ENCODE measurements at regions not wholly inside any gene's neighbourhood (a gene's known extent, or its start where the extent isn't known, plus 50 kb on each side); places are given as distances from the start of the nearest gene placed in this dataset.

DNA sequence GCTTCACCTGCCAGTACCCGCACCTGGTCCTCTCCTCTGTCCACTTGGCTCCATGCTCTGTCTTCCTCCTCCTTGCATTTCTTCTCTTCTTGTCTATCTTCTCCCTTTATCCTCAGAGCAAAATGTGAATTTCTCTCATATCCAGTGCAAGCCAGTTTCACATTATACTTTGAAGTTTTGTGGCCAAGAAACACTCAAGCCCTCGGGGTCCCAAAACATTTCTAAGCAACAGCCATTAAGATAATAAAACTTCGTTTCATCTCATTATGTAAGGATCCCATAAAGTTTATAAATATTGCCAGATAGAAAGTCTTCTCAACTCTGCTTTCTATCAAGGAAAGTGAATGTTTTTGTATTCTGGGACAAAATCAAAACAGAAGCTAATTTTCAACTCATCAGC lies 178.8 kb downstream of the SNX18 start:
- DNase-seq (ENCODE audit: extremely low spot score, insufficient read length, low read depth) = no peak
- FAIRE-seq = no peak

DNA sequence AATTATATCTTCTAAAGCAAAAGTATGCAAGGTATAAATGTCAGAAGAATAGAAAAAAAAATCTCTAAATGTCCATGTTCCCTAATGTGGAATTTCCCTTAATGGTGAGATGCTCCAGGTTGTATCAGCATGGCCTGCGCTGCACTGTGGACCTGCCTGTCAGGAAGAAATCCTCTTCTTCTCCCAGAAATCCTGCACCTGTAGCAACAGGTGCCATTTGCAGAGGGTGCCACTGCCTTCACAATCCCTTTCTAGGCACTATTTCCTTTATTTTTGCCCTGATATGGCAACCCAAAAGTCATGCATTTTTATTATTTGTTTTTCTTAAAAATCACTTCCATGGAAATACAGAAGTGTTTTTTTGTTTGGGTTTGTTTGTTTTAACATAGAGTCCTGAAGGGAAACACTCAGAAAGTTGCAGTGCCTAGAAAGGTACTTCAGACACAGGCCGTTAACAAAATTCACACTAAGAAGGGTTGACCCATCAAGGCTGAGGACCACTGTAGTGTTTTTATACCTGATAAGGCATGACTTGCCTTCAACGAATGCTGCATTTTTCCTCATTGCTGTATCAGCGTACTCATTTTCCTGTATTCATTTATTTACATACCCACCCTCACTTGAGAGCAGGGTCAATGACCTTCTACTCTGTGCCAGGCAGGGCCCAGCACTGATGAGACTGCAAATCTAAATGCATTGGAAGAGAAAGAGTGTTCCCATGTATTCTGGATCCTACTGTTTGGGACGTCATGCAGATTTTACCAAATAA lies 177.8 kb downstream of the SNX18 start:
- DNase-seq (ENCODE audit: extremely low spot score, insufficient read length, low read depth) = no peak
- FAIRE-seq = no peak

DNA sequence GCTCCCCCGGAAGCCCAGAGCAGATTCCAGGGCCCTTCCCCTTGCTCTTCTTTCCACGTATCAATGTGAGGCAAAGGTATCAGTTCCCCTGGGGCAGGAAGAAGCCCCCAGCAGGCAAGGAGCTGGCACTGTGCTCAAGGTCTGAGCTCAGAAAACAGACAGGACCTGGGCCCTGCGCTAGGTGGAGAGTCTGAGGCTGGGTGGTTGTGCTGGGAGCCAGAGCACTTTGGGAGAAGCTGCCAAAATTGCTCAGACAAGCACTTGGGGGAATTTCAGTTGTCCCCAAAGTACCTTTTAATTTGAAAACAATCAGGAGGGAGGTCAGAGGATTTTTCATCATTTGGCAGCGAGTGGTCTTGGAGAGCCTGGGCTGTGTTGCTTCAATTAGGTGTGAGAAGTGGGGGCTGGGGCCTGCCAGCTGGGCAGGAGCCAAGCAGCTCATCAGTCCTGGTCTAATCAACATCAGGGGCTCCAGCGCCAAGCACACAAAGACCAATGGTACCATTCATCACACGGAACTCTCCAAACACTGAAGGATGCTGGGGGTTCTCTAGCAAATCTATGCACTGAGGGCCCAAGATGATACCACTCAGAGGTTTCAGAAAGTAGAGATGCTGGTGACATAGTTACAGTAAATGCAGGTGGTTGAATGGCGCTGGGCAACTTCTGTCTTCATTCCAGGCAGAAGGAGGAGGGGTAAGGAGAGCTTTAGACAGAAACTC lies 176.5 kb downstream of the SNX18 start:
- no peak for FAIRE-seq
- no peak for DNase-seq (ENCODE audit: extremely low spot score, insufficient read length, low read depth)

DNA sequence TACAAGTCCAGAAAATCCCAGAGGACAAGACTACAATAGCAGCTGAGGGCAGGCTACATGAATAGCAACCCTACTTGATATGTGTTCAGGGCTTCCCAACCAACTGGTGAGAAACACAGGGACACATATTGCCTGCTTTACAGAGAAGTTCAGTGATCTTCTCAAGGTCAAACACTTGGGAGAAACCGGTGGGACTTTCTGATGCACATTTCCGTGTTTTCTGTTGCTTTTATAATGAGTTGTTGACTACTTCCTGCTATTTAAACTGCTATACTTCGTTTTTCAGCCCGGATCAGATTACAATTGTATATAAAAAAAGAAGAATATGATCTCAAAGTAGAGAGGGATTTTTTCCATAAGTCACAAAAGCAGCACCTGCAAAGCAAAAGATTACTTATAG lies 175.1 kb downstream of the SNX18 start:
- FAIRE-seq (no peak), DNase-seq (ENCODE audit: extremely low spot score, insufficient read length, low read depth) (no peak)

DNA sequence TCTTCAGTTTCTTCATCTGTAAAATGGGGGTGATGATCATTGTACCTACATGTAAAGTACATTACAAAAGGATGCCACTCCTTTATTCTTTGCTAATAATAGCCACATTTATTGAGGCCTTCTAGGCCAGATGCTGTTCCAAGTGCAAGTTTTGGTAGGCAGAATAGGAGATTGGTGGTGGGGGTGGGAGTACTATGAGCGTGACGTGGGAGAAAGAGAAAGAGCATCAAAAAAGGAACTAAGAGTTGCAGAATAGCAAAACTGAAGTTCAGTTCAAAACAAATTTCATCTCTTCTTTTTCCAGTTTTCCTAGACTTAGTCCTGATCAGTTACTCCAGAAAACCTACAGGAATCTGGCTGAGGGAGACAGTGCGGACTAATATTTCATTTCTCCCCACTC lies 174.1 kb downstream of the SNX18 start:
- FAIRE-seq (no peak), DNase-seq (ENCODE audit: extremely low spot score, insufficient read length, low read depth) (no peak)

DNA sequence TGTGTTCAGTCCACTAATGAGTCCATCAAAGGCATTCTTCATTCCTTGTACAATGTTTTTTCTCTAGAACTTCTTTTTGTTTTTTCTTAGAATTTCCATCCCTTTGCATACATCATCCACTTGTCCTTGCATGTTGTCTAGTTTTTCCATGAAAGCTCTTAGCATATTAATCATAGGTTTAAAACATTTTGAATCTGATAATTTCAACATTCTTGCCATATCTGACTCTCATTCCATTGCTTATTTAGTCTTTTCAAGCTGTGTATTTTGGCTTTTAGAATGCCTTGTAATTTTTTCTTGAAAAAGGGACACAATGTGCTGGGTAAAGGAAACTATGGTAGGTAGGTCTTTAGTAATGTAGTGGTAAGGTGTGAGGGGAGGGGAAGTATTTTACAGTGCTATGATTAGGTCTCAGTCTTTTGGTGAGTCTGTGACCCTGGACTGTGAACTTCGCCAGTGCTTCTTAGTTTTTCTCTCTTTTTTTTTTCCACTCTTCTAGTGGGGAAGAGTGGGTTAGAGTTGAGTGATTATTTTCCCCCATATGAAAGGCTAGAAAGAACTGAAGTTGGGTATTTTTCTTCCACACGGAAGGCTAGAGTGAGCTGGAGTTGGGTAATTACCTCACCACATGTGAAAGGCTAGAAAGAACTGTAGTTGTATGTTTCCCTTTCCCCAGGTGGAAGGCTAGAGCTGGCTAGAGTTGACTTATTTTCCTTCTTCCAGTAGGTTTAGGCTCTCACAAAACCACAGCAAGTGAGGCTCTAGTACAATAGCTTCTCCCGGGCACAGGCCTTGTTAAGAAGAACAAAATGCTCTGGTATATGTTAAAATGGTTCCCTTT lies 172.1 kb downstream of the SNX18 start:
- DNase-seq (ENCODE audit: extremely low spot score, insufficient read length, low read depth) = no peak
- FAIRE-seq = no peak

DNA sequence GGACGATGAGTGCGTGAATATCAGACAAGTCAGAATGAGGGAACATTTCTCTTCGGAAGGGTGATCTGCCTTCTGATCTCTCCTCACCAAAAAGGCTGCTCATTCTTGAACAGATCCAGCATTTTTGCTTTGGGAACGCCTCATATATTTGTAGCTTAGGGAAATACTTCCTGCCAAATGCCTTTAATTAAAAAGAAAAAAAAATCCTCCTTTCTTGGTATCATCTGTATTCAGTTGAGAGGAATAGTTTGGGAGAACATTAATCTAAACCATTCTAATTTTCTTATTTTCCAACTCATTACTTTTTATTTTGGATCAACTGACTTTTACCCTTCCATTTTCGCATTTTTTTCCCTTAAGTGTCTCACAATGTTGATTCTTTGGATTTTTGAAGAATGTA lies 163.4 kb downstream of the SNX18 start:
- no peak for DNase-seq (ENCODE audit: extremely low spot score, insufficient read length, low read depth)
- no peak for FAIRE-seq

DNA sequence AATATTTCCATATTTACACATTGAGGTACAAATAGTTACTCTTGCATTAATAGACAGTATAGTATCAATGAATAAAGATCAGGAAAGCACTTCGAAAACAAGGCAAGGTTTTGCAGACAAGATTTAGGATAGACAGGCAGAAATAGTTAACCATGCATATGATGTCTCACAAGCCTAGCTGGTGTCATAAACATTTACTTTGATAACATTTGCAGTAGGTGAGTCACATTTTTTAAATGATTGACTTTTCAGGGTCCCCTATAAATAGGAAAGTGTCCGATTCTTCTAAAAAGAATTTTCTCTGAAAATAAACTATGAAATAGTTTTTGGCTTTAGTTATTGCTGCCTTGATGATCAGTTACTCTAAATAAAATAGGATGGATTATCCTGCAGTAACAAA lies 162.1 kb downstream of the SNX18 start:
- DNase-seq (ENCODE audit: extremely low spot score, insufficient read length, low read depth) = no peak
- no peak for FAIRE-seq

DNA sequence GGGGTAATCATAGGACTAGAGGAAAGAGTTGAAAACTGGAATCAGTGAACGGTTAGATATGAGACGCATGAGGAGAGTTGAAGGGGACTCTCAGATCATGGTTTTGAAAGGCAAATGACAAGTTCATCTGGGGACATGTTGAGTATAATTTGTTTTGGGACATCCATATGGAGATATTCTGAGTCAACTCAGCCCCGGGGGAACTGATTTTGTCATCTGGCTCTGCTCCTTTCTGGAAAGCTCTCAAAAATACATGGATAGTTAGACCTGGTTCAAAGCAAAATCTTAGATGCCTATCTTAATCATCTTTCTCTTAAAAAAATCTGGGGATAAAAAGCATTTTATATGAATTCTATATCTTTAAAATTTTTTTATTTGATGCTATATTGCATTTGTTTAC lies 161.2 kb downstream of the SNX18 start:
- FAIRE-seq (no peak), DNase-seq (ENCODE audit: extremely low spot score, insufficient read length, low read depth) (no peak)

DNA sequence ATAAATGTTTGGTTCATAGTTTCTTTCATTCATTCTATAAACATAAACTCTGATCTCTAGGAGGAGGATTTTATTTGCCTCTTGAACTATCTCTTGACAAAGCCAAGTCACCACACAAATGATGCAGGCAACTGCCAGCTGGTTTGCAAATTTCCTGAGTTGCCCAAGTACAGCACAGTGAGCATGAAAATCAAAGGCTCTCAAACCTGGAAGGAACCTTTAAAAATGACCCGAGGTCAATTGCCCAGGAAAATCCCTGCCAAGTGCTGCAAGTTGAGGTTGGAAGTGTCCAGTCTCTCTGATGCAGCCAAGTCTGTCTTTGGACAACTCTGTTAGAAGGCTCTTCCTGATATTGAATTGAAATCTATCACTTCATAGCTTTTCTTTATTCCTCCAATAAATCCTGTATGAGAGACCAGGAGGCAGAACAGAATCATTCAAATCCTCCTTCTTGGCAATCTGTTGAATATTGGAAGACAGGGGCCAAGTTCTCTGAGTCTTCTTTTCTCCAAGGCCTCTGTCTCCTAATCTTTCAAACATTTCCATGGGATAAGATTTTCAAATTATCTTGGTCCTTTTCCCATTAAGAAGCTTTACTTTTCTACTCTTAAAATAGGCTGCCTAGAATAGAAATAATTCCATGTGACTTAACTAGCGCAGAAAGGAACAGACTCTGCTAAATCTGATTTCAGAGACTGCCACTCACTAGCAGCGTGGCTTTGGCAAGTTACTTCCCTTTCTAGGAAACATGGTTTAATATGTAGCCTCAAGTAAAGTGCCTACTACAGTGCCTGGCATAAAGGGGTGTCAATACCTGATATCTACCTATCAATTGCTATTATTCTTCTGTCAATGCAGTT lies 159.2 kb downstream of the SNX18 start:
- no peak for DNase-seq (ENCODE audit: extremely low spot score, insufficient read length, low read depth)
- FAIRE-seq = no peak

DNA sequence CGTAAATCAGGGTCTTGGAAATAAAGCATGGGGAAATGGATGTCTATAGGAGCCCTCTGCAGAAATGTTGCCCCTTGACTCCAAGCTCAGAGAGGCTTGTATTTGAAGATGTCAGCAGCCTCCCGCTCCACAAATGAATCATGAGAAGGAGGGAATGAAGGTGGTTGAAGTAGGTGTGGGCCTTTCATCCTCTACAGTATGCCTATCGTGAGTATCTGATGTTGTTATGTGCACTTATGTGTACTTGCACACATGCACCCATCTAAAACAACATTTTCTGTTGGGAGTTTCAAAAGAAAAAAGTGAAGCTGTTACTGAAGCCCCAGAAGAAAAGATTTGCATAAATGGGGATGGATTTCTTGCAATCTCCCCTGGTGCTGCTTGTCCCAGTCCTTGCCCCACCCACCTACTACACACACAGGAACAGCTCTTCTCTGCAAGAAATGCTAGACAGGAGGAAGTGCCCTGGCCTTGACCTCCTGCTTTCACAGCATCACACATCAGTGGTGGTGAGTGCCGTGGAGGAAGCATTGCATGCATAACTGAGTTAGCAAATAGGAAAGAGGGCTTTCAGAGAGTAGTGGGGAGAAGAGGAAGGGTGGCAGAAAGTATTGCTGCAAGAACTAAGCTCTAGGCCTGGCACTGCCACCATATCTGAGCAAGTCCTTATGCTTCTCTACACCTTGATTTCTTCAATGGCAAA lies 156.1 kb downstream of the SNX18 start:
- FAIRE-seq (no peak), DNase-seq (ENCODE audit: extremely low spot score, insufficient read length, low read depth) (no peak)

DNA sequence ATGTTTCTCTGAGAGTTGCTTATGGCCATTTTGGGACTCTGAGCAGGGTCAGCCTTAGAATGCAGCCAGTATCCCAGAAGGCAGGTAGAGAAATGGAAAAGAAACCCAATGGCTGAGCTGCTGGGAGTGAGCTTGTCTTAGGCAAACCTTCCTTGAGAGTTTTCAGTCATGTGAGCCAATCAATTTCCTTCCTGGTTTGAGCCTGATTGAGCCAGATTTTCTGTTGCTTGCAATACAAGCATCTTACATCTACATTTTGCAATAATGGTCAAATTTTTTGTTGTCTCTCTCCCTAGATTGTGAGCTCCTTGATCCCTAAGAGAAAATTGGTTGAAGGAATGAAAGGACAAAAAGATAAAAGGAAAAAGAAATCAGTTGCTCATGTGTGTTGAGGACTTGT lies 155.3 kb downstream of the SNX18 start:
- no peak for FAIRE-seq
- no peak for DNase-seq (ENCODE audit: extremely low spot score, insufficient read length, low read depth)

DNA sequence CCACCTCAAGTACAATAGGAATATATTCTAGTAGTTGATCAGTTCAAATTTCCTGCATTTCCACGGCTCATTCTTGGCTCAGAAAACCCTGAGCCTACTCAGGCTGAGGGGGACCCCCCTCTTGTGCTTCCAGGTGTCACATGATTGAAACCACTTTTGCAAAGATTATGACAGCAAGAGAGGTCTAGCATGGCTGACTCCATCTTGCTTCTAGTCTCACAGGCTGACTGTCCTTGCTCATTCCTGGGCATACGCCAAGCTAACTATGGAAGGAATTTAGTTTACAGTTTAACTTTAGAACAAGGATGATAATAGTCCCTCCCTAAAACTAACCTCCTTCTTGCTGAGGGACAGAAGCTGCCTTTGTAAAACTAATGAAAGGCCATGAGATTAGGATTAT lies 154.1 kb downstream of the SNX18 start:
- DNase-seq (ENCODE audit: extremely low spot score, insufficient read length, low read depth) (no peak), FAIRE-seq (no peak)

DNA sequence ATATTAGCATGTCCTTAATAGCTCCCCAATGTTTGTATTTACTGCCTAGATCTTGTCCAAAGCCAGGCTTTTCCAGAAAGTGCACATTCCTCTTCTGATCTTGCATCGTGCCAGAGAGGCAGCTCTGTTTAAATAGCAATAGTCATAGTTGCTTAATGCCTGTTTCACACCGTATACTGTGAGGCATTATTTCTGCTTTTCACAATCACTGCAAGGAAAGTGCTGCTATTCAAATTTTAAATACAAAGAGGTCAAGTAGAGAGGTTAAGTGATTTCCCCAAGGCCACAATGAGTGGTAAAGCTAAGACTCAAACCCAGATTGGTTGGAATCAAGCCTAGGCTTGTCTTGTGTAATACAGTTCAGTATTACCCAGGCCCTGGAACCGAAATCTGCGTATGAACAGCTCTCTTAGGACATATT lies 153.6 kb downstream of the SNX18 start:
- DNase-seq (ENCODE audit: extremely low spot score, insufficient read length, low read depth) = no peak
- FAIRE-seq = no peak

DNA sequence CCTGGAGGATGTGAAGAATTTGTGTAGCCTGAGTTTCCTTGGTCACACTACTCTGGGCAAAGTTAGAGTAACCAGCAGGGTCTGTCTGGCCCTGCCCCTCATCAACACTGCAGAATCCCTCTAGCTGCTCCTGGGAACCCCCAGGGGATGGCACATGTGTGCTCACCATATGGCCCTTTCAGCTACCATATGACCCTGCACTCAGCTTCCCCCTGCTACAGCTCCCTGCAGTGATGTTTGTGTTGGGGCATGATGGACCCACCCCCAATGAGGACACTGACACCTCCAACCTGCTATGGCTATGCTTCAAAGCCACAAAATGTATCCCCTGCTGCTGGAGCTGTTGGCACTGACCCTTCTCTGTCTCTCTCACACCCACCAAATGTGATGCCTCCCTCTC lies 152.7 kb downstream of the SNX18 start:
- no peak for FAIRE-seq
- DNase-seq (ENCODE audit: extremely low spot score, insufficient read length, low read depth) = no peak

DNA sequence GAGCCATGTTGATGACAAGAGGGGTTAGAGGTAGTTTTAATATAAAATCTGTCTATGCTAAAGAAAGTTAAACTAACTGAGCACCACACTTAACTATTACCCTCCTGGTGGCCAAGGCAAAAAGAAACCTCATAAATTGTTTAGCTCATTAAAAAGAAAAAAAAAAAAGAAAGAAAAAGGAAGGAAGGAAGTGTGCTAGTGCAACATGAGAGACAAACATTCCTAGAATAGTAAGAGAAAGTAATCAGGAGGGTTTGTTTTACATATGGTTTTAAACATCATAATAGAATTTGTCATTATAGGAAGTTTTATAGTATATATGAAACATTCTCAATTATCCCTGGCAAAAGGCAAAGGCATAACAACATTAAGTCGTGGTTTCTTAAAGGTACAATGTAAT lies 152.3 kb downstream of the SNX18 start:
- FAIRE-seq (no peak), DNase-seq (ENCODE audit: extremely low spot score, insufficient read length, low read depth) (no peak)

DNA sequence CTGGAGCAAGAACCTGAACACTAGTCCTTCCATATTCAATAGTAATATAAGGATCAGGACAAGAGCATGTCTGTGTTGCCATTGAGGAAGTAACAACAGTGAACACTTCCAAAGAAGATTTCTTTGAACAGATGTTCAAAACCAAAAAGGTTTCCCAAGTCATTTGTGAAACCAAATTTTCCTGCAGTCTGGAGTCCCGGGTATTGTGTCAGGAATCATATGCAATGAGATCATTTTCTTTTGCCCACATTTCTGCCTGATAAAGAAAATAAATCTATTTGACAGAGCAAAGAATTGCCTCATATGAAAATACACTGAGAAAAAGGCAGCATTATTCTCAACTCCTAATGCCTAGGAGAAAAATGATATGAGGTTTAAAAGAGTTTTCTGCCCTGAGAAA lies 151.7 kb downstream of the SNX18 start:
- FAIRE-seq (no peak), DNase-seq (ENCODE audit: extremely low spot score, insufficient read length, low read depth) (no peak)

DNA sequence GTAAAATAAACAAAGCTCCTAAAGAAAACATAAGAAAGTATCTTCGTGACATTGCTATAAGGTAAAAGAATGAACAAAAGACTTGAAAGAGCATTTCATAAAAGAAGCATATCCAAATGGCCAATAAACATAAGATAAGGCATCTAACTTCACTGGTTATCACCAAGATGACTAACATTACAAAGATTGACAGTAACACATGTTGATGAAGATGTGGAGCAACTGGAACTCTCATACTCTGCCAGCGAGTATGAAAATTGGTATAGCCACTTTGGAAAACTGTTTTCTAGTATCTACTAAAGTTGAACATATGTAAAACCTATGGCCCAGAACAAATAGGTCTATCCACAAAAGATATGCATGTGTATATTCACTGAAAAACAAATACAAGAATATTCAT lies 150.5 kb downstream of the SNX18 start:
- no peak for FAIRE-seq

DNA sequence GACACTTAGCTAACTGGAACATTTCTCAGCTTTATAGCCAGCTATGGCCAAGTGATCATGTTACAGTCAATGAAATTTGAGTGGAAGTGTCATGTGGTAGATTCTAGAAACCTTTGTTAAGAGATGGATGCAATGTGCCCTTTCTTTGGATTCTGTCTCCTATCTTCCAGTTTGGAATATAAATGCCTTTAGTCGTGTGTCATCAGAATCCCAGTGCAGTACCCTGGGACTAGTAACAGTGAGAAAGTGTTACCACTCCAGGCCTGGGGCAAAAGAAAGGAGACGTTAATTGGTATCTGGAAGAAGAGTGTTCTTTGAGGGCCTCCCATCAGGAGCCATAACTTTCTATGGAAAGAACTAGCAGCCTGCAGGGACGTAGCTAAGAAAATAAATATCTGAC lies 149.6 kb downstream of the SNX18 start:
- FAIRE-seq (no peak), DNase-seq (ENCODE audit: extremely low spot score, insufficient read length, low read depth) (no peak)

More for the DNA sequence above, 150.5 kb downstream of the SNX18 start:
- no peak for DNase-seq (ENCODE audit: extremely low spot score, insufficient read length, low read depth)
